Activated B cell treated with CpG ODN at 0.5 μM for 24 hours (primary cell): ENCODE measurements at regions not wholly inside any gene's neighbourhood (a gene's known extent, or its start where the extent isn't known, plus 50 kb on each side); places are given as distances from the start of the nearest gene placed in this dataset.

Source experiments
- ATAC-seq: fragments of 200-7000 bp; cut with Tn5 transposase; one replicate; pipeline ENCODE4 v1.10.0; 2021; ENCODE audit warnings: low read depth, mild to moderate bottlenecking, moderate library complexity
- CTCF ChIA-PET: fragments of 350-600 bp; sonication (Branson Sonifier 250); formaldehyde crosslinking; loops from one replicate; lab custom pipeline; 2021; ENCODE audit warnings: antibody characterized with exemption; lab: Charles Lee
- POLR2A ChIA-PET: fragments of 350-600 bp; sonication (Branson Sonifier 250); formaldehyde crosslinking; loops from one replicate; lab custom pipeline; 2021; ENCODE audit warnings: antibody characterized with exemption; lab: Charles Lee
- DNase-seq: peaks from one replicate; pipeline ENCODE4 v3.0.0; 2022
- H3K27ac Mint-ChIP-seq: one replicate; pipeline ENCODE4 v1.8.0; 2020; ENCODE audit warnings: mixed read lengths
- H3K27me3 Mint-ChIP-seq: one replicate; pipeline ENCODE4 v1.8.0; 2021; ENCODE audit warnings: mixed read lengths
- H3K36me3 Mint-ChIP-seq: one replicate; pipeline ENCODE4 v1.8.0; 2021; ENCODE audit warnings: low read depth, mixed read lengths
- H3K4me1 Mint-ChIP-seq: one replicate; pipeline ENCODE4 v1.8.0; 2021; ENCODE audit warnings: mixed read lengths
- H3K4me3 Mint-ChIP-seq: one replicate; pipeline ENCODE4 v1.8.0; 2020; ENCODE audit warnings: mild to moderate bottlenecking, mixed read lengths
- H3K9me3 Mint-ChIP-seq: one replicate; pipeline ENCODE4 v1.8.0; 2020; ENCODE audit warnings: mixed read lengths
- CTCF ChIP-seq: fragments of 200-600 bp; IDR thresholded peaks from one replicate; pipeline ENCODE4 v1.8.0; 2022; ENCODE audit warnings: antibody characterized with exemption, mild to moderate bottlenecking
- intact Hi-C: fragments of 100-400 bp; cut with micrococcal nuclease; formaldehyde crosslinking; loops from one replicate; pipeline ENCODE4 v1.15.1; 2024

DNA sequence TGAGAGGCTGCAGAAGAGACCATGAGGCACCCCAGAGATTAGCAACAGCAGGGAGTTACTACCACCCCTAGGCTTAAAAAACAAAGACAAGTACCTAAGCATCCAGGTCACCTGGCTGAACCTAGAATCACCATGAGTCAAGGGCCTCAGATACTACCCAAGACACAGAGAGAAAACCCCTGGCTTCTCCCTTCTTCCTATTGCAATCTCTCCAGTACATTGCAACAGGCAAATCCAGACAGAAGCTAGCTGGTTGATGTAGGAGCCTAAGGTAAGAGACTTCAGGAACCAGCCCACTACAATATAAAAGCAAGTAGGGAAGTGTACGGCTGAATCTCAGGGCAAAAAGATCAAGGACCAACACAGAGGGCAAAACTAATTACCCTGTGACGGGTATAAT lies 367.2 kb downstream of the PLPP3 start:
- peaks cover 3% of the 10 kb centered on the region for H3K9me3 Mint-ChIP-seq
- TF ChIP-seq CTCF, result no peak
- no peak overlapping the region for H3K4me3 Mint-ChIP-seq
- DNase-seq, result no peak
- intact Hi-C loops, result no loop called here
- H3K36me3 Mint-ChIP-seq, result no peaks in the 10 kb centered on the region
- no peaks in the 10 kb centered on the region for H3K4me1 Mint-ChIP-seq
- ChIA-PET POLR2A (no interaction called here), CTCF (no interaction called here)
- no peak for ATAC-seq
- H3K27ac Mint-ChIP-seq, result no peak overlapping the region
- H3K27me3 Mint-ChIP-seq, result no peaks in the 10 kb centered on the region

DNA sequence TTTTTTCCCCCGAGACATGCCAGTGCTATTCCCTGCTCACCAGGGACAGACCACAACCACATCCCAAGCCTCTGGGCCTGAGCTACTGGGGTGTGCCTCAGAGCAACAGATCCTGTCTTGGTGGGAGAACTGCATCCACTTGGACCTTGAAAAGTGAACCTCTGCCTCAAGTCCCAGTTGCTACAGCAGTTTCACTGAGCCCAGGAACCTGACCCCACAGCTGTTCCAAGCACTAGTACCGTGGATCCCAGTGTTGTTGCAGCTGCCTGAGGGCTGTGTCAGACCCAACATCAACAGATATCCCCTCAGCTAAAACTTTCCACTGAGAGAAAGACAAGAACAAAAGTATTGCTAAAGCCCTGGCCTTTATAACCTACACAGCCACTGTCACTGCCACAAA lies 373.0 kb downstream of the PLPP3 start:
- no peaks in the 10 kb centered on the region for H3K36me3 Mint-ChIP-seq
- CTCF ChIA-PET, result no interaction called here
- no peak for ATAC-seq

DNA sequence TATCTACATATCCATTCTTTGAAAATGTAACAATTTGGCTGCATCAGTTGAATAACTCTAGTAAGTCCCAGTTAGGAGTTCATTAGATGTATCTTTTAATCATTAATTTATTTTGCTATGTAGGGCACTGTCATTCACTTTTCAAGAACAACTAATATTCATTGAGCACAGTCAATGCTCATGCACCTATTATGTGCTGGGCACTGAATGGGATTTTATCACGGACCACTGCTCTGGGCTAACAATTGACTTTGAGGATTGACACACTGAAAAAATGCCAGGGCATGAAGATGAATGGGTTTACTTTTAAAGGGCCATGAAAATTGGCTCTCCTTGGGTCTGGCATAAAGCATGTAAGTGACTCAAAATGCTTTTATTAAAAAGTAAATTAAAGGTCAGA lies 375.2 kb downstream of the PLPP3 start:
- ChIA-PET CTCF (no interaction called here), POLR2A (no interaction called here)
- H3K9me3 Mint-ChIP-seq, result peaks cover 8% of the 10 kb centered on the region
- DNase-seq, result no peak
- no peak for ATAC-seq
- intact Hi-C loops, result no loop called here
- TF ChIP-seq CTCF, result no peak
- no peaks in the 10 kb centered on the region for H3K4me1 Mint-ChIP-seq
- H3K4me3 Mint-ChIP-seq, result no peak overlapping the region
- no peaks in the 10 kb centered on the region for H3K36me3 Mint-ChIP-seq
- H3K27me3 Mint-ChIP-seq, result peaks cover 7% of the 10 kb centered on the region
- no peak overlapping the region for H3K27ac Mint-ChIP-seq

More for the DNA sequence above, 373.0 kb downstream of the PLPP3 start:
- H3K4me1 Mint-ChIP-seq, result no peaks in the 10 kb centered on the region
- POLR2A ChIA-PET, result no interaction called here
- peaks cover 7% of the 10 kb centered on the region for H3K27me3 Mint-ChIP-seq
- H3K4me3 Mint-ChIP-seq, result no peak overlapping the region
- TF ChIP-seq CTCF, result no peak
- H3K9me3 Mint-ChIP-seq, result peaks cover 8% of the 10 kb centered on the region
- H3K27ac Mint-ChIP-seq, result no peak overlapping the region
- intact Hi-C loops, result no loop called here
- no peak for DNase-seq

- DNase-seq (no peak), ATAC-seq (no peak)
- ChIA-PET CTCF (no interaction called here), POLR2A (no interaction called here)
- H3K27ac Mint-ChIP-seq, result no peak overlapping the region
- H3K27me3 Mint-ChIP-seq, result peaks cover 7% of the 10 kb centered on the region
- intact Hi-C loops, result no loop called here
- H3K4me3 Mint-ChIP-seq, result no peak overlapping the region
- peaks cover 8% of the 10 kb centered on the region for H3K9me3 Mint-ChIP-seq
- H3K4me1 Mint-ChIP-seq, result no peaks in the 10 kb centered on the region
- TF ChIP-seq CTCF, result no peak
- H3K36me3 Mint-ChIP-seq, result no peaks in the 10 kb centered on the region
These were observed 376.4 kb downstream of the PLPP3 start for GRCh38 chr1:56202796-56203492.

GRCh38 chr1:56202186-56202585 lies 377.2 kb downstream of the PLPP3 start:
- CTCF ChIA-PET, result no interaction called here
- POLR2A ChIA-PET, result no interaction called here
- no peaks in the 10 kb centered on the region for H3K4me1 Mint-ChIP-seq
- H3K9me3 Mint-ChIP-seq, result peaks cover 5% of the 10 kb centered on the region
- no peak overlapping the region for H3K4me3 Mint-ChIP-seq
- no peak for TF ChIP-seq CTCF
- no peaks in the 10 kb centered on the region for H3K36me3 Mint-ChIP-seq
- no peak for DNase-seq
- no peak for ATAC-seq
- peaks cover 7% of the 10 kb centered on the region for H3K27me3 Mint-ChIP-seq
- no peak overlapping the region for H3K27ac Mint-ChIP-seq
- intact Hi-C loops, result no loop called here
